ENCODE measurements at regions not wholly inside any gene's neighbourhood (a gene's known extent, or its start where the extent isn't known, plus 50 kb on each side); places are given as distances from the start of the nearest gene placed in this dataset.

DNA sequence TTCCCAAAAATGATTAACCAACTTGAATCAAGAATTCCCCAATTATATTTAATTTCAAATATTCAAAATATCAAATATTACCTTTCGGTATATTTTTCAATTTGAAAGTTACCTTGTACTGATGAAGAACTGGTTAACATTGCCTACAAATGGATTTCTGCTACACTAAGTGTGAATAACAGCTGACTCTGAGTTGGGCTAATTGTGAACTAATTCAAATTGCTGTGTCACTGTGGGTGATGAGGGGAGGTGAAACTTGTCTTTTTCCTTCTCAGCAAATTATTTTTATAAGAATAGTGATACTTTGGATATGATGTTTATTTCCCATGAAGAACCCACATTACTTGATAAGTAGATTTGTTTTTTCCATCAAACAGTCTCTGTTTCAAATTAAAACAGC lies 103.4 kb upstream of the RPS23 start:
- WGBS, 2 donors = 98 to 99% methylated on average over 1 of the region's 1 CpG

DNA sequence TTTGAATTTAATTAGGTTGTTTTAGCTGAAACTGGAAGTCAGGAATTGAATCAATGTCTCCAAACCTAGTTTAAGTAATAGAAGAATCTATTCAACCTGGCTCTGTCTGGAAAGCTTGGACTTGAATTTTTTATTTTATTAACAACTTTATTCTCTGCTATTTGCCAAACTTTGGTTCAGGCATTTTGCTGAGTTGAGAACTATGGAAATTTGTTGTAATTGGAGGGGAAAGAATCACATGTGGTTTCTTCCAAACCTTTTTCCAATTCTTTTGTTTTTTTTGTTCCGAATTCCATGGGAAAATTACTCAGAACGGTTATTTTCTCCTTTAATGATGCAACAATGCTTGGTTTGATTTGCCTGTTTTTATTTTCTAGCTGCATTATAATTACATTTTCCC lies 98.2 kb upstream of the RPS23 start:
- TF ChIP-seq, protein P1, sequence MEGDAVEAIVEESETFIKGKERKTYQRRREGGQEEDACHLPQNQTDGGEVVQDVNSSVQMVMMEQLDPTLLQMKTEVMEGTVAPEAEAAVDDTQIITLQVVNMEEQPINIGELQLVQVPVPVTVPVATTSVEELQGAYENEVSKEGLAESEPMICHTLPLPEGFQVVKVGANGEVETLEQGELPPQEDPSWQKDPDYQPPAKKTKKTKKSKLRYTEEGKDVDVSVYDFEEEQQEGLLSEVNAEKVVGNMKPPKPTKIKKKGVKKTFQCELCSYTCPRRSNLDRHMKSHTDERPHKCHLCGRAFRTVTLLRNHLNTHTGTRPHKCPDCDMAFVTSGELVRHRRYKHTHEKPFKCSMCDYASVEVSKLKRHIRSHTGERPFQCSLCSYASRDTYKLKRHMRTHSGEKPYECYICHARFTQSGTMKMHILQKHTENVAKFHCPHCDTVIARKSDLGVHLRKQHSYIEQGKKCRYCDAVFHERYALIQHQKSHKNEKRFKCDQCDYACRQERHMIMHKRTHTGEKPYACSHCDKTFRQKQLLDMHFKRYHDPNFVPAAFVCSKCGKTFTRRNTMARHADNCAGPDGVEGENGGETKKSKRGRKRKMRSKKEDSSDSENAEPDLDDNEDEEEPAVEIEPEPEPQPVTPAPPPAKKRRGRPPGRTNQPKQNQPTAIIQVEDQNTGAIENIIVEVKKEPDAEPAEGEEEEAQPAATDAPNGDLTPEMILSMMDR (IDR thresholded peaks at IDR 0.05; ENCODE audit: control extremely low read depth, extremely low read depth) = no peak
- no peaks in the 10 kb centered on the region for H3K36me3 ChIP-seq (ENCODE audit: control insufficient read depth in 4 of 4, insufficient read depth in 4 of 4, low read length in 4 of 4)
- DNase-seq (peak in 2 of 3 donors; percentile 40 to 59), ATAC-seq (ENCODE audit: insufficient read depth, low FRiP score) (no peak)
- H3K27me3 ChIP-seq (ENCODE audit: control insufficient read depth in 3 of 3, insufficient read depth in 3 of 3, low read length in 2 of 3) = no peaks in the 10 kb centered on the region
- H3K9me3 ChIP-seq (ENCODE audit: control insufficient read depth in 4 of 4, insufficient read depth in 3 of 4, low read length in 3 of 4) = peaks cover 0 to 2% (median 0%) of the 10 kb centered on the region in 4 donors
- no peak overlapping the region for H3K9ac ChIP-seq (ENCODE audit: insufficient read depth in 1 of 2, low read length in 2 of 2)
- no peak overlapping the region for H3K4me3 ChIP-seq
- H3K4me1 ChIP-seq (ENCODE audit: control insufficient read depth in 5 of 5, insufficient read depth in 5 of 5, low read length in 5 of 5) = peaks cover 0 to 20% (median 0%) of the 10 kb centered on the region in 5 donors
- no peak overlapping the region for H3K27ac ChIP-seq (ENCODE audit: low read depth in 1 of 2, low read length in 1 of 2)
- 80 to 97% methylated on average over 2 of the region's 2 CpGs for WGBS, 2 donors

More for the DNA sequence above, 103.4 kb upstream of the RPS23 start:
- ATAC-seq (ENCODE audit: insufficient read depth, low FRiP score) = no peak
- H3K27ac ChIP-seq (ENCODE audit: low read depth in 1 of 2, low read length in 1 of 2) = no peak overlapping the region
- no peak overlapping the region for H3K4me3 ChIP-seq
- DNase-seq = no peak
- H3K36me3 ChIP-seq (ENCODE audit: control insufficient read depth in 4 of 4, insufficient read depth in 4 of 4, low read length in 4 of 4) = no peaks in the 10 kb centered on the region
- H3K9me3 ChIP-seq (ENCODE audit: control insufficient read depth in 4 of 4, insufficient read depth in 3 of 4, low read length in 3 of 4) = peaks cover 0 to 2% (median 0%) of the 10 kb centered on the region in 4 donors
- H3K4me1 ChIP-seq (ENCODE audit: control insufficient read depth in 5 of 5, insufficient read depth in 5 of 5, low read length in 5 of 5) = peaks cover 0 to 16% (median 0%) of the 10 kb centered on the region in 5 donors
- H3K9ac ChIP-seq (ENCODE audit: insufficient read depth in 1 of 2, low read length in 2 of 2) = no peak overlapping the region
- TF ChIP-seq, protein P1 (IDR thresholded peaks at IDR 0.05; ENCODE audit: control extremely low read depth, extremely low read depth) = no peak
- no peaks in the 10 kb centered on the region for H3K27me3 ChIP-seq (ENCODE audit: control insufficient read depth in 3 of 3, insufficient read depth in 3 of 3, low read length in 2 of 3)

DNA sequence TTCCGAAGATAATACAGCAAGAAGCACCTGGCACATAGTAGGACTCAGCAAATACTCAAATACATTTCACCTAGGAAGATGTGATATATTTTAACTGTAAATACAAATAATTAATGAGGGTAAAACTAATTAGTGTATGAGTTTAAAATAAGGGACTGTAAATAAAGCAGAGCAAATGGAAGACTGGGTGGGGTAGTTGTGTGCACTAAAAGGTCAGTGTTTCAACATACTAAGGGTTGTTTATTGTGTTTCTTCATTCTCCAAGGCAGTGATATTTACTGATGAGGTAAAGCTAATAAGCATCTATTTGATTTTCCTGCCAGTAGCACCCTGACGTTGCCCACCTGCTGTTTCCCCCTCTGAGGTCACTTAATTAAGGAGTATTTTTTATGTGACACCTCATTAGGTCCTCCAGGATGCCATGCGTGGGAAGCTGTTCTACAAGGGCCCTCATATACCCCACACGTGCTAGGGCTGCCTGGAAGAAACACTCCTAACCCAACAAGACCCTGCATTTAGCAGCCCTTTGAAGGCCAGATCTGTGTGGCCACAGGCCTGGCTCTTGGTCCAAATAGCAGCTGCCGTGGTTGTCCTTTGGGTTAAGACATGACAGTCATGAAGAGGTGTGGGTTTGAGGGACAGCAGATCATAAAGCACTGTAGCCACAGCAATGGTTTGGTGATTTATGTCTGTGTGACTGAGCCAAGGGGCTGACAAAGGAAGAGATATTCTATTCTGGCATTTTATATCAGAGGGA lies 97.5 kb upstream of the RPS23 start:
- no peaks in the 10 kb centered on the region for H3K27me3 ChIP-seq (ENCODE audit: control insufficient read depth in 3 of 3, insufficient read depth in 3 of 3, low read length in 2 of 3)
- H3K9ac ChIP-seq (ENCODE audit: insufficient read depth in 1 of 2, low read length in 2 of 2) = no peak overlapping the region
- no peak overlapping the region for H3K4me3 ChIP-seq
- DNase-seq (peak; percentile 61 to 72 (median 67)), ATAC-seq (ENCODE audit: insufficient read depth, low FRiP score) (no peak)
- no peak overlapping the region for H3K27ac ChIP-seq (ENCODE audit: low read depth in 1 of 2, low read length in 1 of 2)
- peaks cover 0 to 20% (median 0%) of the 10 kb centered on the region in 5 donors for H3K4me1 ChIP-seq (ENCODE audit: control insufficient read depth in 5 of 5, insufficient read depth in 5 of 5, low read length in 5 of 5)
- TF ChIP-seq, protein P1 (IDR thresholded peaks at IDR 0.05; ENCODE audit: control extremely low read depth, extremely low read depth) = no peak
- H3K9me3 ChIP-seq (ENCODE audit: control insufficient read depth in 4 of 4, insufficient read depth in 3 of 4, low read length in 3 of 4) = peaks cover 0 to 2% (median 0%) of the 10 kb centered on the region in 4 donors
- H3K36me3 ChIP-seq (ENCODE audit: control insufficient read depth in 4 of 4, insufficient read depth in 4 of 4, low read length in 4 of 4) = no peaks in the 10 kb centered on the region
- WGBS, 2 donors = 75 to 84% methylated on average over 5 of the region's 5 CpGs
